Stimulated activated CD8-positive, alpha-beta memory T cell treated with anti-CD3 and anti-CD28 coated beads, Interleukin-7, amount 100 ng/mL, for 1 hour (primary cell): ENCODE measurements at regions not wholly inside any gene's neighbourhood (a gene's known extent, or its start where the extent isn't known, plus 50 kb on each side); places are given as distances from the start of the nearest gene placed in this dataset.

Source experiments
- DNase-seq, 2 donors: peaks; one replicate each; pipeline ENCODE4 v3.0.0-alpha.2; 2020; ENCODE audit warnings: low read depth in 2 of 2

- no peak for DNase-seq
These were observed 1111.1 kb downstream of the BCL11B start for GRCh38 chr14:98160901-98161300.

- DNase-seq: no peak
These were observed 1110.6 kb downstream of the BCL11B start for GRCh38 chr14:98161356-98161755.

GRCh38 chr14:98162856-98163805, 1108.9 kb downstream of the BCL11B start:
- no peak for DNase-seq

- no peak for DNase-seq
These were observed 1108.1 kb downstream of the BCL11B start for GRCh38 chr14:98163873-98164272.

- no peak for DNase-seq
These were observed 1106.0 kb downstream of the BCL11B start for GRCh38 chr14:98165976-98166375.

GRCh38 chr14:98167275-98167674, 1104.7 kb downstream of the BCL11B start:
- no peak for DNase-seq

GRCh38 chr14:98167705-98168104, 1104.3 kb downstream of the BCL11B start:
- DNase-seq: no peak

- no peak for DNase-seq
These were observed 1103.6 kb downstream of the BCL11B start for GRCh38 chr14:98168211-98168985.

GRCh38 chr14:98169170-98169587, 1102.8 kb downstream of the BCL11B start:
- DNase-seq: no peak

- DNase-seq: no peak
These were observed 1101.4 kb downstream of the BCL11B start for GRCh38 chr14:98170575-98170974.

- DNase-seq: no peak
These were observed 1100.3 kb downstream of the BCL11B start for GRCh38 chr14:98171654-98172053.

- no peak for DNase-seq
These were observed 1099.7 kb downstream of the BCL11B start for GRCh38 chr14:98172243-98172778.

- peak; percentile 42 to 44 for DNase-seq
These were observed 1098.7 kb downstream of the BCL11B start for GRCh38 chr14:98173305-98173704.

- no peak for DNase-seq
These were observed 1098.0 kb downstream of the BCL11B start for GRCh38 chr14:98174041-98174440.

- no peak for DNase-seq
These were observed 1096.6 kb downstream of the BCL11B start for GRCh38 chr14:98175436-98175835.

- no peak for DNase-seq
These were observed 1096.1 kb downstream of the BCL11B start for GRCh38 chr14:98175881-98176280.

GRCh38 chr14:98176892-98177291, 1095.1 kb downstream of the BCL11B start:
- no peak for DNase-seq

- DNase-seq: no peak
These were observed 1094.4 kb downstream of the BCL11B start for GRCh38 chr14:98177551-98177950.

- no peak for DNase-seq
These were observed 1090.8 kb downstream of the BCL11B start for GRCh38 chr14:98181241-98181640.

- no peak for DNase-seq
These were observed 1090.2 kb downstream of the BCL11B start for GRCh38 chr14:98181768-98182167.

- no peak for DNase-seq
These were observed 1089.5 kb downstream of the BCL11B start for GRCh38 chr14:98182393-98183055.

GRCh38 chr14:98183556-98183955, 1088.4 kb downstream of the BCL11B start:
- no peak for DNase-seq
